ENCODE measurements at regions not wholly inside any gene's neighbourhood (a gene's known extent, or its start where the extent isn't known, plus 50 kb on each side); places are given as distances from the start of the nearest gene placed in this dataset.
A peak's percentile ranks its signal among the peaks of the same experiment; 100 is the strongest.

- no peaks in the 10 kb centered on the region for H4K20me1 ChIP-seq (replicated peaks in 1 of 2; ENCODE audit: control insufficient read depth in 1 of 2, insufficient read depth in 2 of 2, low read length in 2 of 2)
- H3K27me3 ChIP-seq (replicated peaks in 1 of 4; ENCODE audit: control insufficient read depth in 3 of 4, extremely low read depth in 1 of 4, insufficient read depth in 3 of 4, low read length in 3 of 4), result no peaks in the 10 kb centered on the region
- H2BK120ac ChIP-seq (replicated peaks; ENCODE audit: low read depth, low read length), result no peak overlapping the region
- no peak for TF ChIP-seq MAX (IDR thresholded peaks at IDR 0.05)
- TF ChIP-seq BRCA1 (IDR thresholded peaks at IDR 0.05; ENCODE audit: low read depth, low read length), result no peak
- no peak for TF ChIP-seq POLR2AphosphoS5 (IDR thresholded peaks at IDR 0.05; ENCODE audit: low read depth, low read length)
- no peak for TF ChIP-seq HDAC2 (IDR thresholded peaks at IDR 0.05; ENCODE audit: borderline replicate concordance in 1 of 2, low read depth in 2 of 2, low read length in 2 of 2)
- TF ChIP-seq FOSL1 (IDR thresholded peaks at IDR 0.05; ENCODE audit: insufficient read depth, low read depth, low read length), result no peak
- TF ChIP-seq CREB1 (IDR thresholded peaks at IDR 0.05), result no peak
- no peak for TF ChIP-seq POU5F1 (IDR thresholded peaks at IDR 0.05; ENCODE audit: low read depth, low read length)
- no peak for TF ChIP-seq KDM4A (IDR thresholded peaks at IDR 0.05; ENCODE audit: low read depth, low read length, severe bottlenecking)
- TF ChIP-seq CHD2 (IDR thresholded peaks at IDR 0.05; ENCODE audit: low read length), result no peak
- TF ChIP-seq POLR2A (IDR thresholded peaks at IDR 0.05; ENCODE audit: control extremely low read depth in 1 of 2, low read depth in 2 of 2, low read length in 2 of 2), result no peak
- TF ChIP-seq GTF2F1 (IDR thresholded peaks at IDR 0.05; ENCODE audit: borderline replicate concordance, low read depth, low read length), result no peak
- no peak for TF ChIP-seq TEAD4 (IDR thresholded peaks at IDR 0.05; ENCODE audit: low read depth, low read length)
- TF ChIP-seq SUZ12 (IDR thresholded peaks at IDR 0.05; ENCODE audit: low read length), result no peak
- H3K4me1 ChIP-seq (replicated peaks in 1 of 4; ENCODE audit: control insufficient read depth in 3 of 4, insufficient read depth in 4 of 4, low read length in 3 of 4), result peaks cover 0 to 16% (median 10%) of the 10 kb centered on the region in 4 experiments; a peak in 5 of 7 replicates
- no peak overlapping the region for H3K4ac ChIP-seq (replicated peaks; ENCODE audit: insufficient read length, low read depth, low read length)
- H3K9ac ChIP-seq (replicated peaks in 1 of 4; ENCODE audit: extremely low read depth in 1 of 4, low read depth in 3 of 4, low read length in 3 of 4), result no peak overlapping the region
- H2BK20ac ChIP-seq (ENCODE audit: low read length), result no peak overlapping the region
- H3K27ac ChIP-seq (ENCODE audit: low read depth, low read length), result no peak overlapping the region
- no peak overlapping the region for H3K56ac ChIP-seq (replicated peaks; ENCODE audit: insufficient read length, low read depth, low read length)
- H3K14ac ChIP-seq (ENCODE audit: insufficient read length), result no peak overlapping the region
- H4K5ac ChIP-seq (ENCODE audit: insufficient read length, low read depth, low read length), result no peak overlapping the region
- no peaks in the 10 kb centered on the region for H3K9me3 ChIP-seq (ENCODE audit: insufficient read depth in 2 of 2, low read depth in 1 of 2, low read length in 1 of 2)
- H3K23me2 ChIP-seq (ENCODE audit: low read depth, low read length), result no peaks in the 10 kb centered on the region; the same call in 1 of the 2 replicates
- 93% methylated on average over 4 of the region's 4 CpGs; no CpG with 5 or more reads in 1 of the 2 experiments for WGBS, 2 experiments (ENCODE audit: extremely low coverage in 1 of 2, insufficient coverage in 1 of 2, insufficient read length in 1 of 2, insufficient replicate concordance in 2 of 2, low coverage in 1 of 2, low lambda C conversion rate in 2 of 2, missing lambda C conversion rate in 1 of 2)
- H2AFZ ChIP-seq (ENCODE audit: low read length), result no peak overlapping the region
- no peak overlapping the region for H2BK5ac ChIP-seq (ENCODE audit: low read depth, low read length)
- H2AK5ac ChIP-seq (ENCODE audit: low read depth, low read length), result no peak overlapping the region
- H3K18ac ChIP-seq (ENCODE audit: extremely low read depth, low read length), result no peak overlapping the region
- no peak for DNase-seq (ENCODE audit: low read depth in 1 of 2, low spot score in 2 of 2)
- H3K4me2 ChIP-seq (ENCODE audit: insufficient read depth in 1 of 2, low read depth in 2 of 2, low read length in 2 of 2), result no peak overlapping the region
- no peak overlapping the region for H4K8ac ChIP-seq (ENCODE audit: extremely low read depth, insufficient read depth, low read length)
- no peak overlapping the region for H2BK12ac ChIP-seq (ENCODE audit: low read depth, low read length)
- H3K23ac ChIP-seq (ENCODE audit: insufficient read length), result no peak overlapping the region
- H3K79me2 ChIP-seq (ENCODE audit: control insufficient read depth in 1 of 2, insufficient read depth in 2 of 2, low read length in 2 of 2), result no peaks in the 10 kb centered on the region
- no peak overlapping the region for H3K4me3 ChIP-seq (ENCODE audit: extremely low read depth in 1 of 4, insufficient read depth in 2 of 4, low read depth in 3 of 4, low read length in 4 of 4)
- H2BK15ac ChIP-seq (ENCODE audit: low read length), result no peak overlapping the region
- peak overlapping the region; percentile 18 for H4K91ac ChIP-seq (replicated peaks; ENCODE audit: insufficient read length, low read length)
- POLR2A ChIA-PET (ENCODE audit: partially characterized antibody), result no interaction called here
- CTCF ChIA-PET (ENCODE audit: partially characterized antibody), result interaction anchor here (0.8 kb wide), 1 partner anchor 47 kb away, joined by 3 read pairs; no protein-coding TSS in a partner anchor
- H3K79me1 ChIP-seq (ENCODE audit: low read depth, low read length), result no peaks in the 10 kb centered on the region
- H3K36me3 ChIP-seq (ENCODE audit: control insufficient read depth in 2 of 4, insufficient read depth in 4 of 4, low read length in 3 of 4), result no peaks in the 10 kb centered on the region
- FAIRE-seq, result no peak
Observed at GRCh38 chr9:7405924-7406604, 393.5 kb downstream of the DMAC1 start.

Data from H1 (cell line).